Activated CD4-positive, alpha-beta T cell treated with anti-CD3 and anti-CD28 coated beads for 4 hours (primary cell): ENCODE measurements at regions not wholly inside any gene's neighbourhood (a gene's known extent, or its start where the extent isn't known, plus 50 kb on each side); places are given as distances from the start of the nearest gene placed in this dataset.
"Not testable (repeated sequence)": the region's sequence is repeated elsewhere in the genome, so short reads cannot be mapped to it uniquely, and the experiment has no call there.

Experiments
- DNase-seq, 2 donors: peaks; one replicate each; pipeline ENCODE4 v3.0.0-alpha.2; 2020

DNA sequence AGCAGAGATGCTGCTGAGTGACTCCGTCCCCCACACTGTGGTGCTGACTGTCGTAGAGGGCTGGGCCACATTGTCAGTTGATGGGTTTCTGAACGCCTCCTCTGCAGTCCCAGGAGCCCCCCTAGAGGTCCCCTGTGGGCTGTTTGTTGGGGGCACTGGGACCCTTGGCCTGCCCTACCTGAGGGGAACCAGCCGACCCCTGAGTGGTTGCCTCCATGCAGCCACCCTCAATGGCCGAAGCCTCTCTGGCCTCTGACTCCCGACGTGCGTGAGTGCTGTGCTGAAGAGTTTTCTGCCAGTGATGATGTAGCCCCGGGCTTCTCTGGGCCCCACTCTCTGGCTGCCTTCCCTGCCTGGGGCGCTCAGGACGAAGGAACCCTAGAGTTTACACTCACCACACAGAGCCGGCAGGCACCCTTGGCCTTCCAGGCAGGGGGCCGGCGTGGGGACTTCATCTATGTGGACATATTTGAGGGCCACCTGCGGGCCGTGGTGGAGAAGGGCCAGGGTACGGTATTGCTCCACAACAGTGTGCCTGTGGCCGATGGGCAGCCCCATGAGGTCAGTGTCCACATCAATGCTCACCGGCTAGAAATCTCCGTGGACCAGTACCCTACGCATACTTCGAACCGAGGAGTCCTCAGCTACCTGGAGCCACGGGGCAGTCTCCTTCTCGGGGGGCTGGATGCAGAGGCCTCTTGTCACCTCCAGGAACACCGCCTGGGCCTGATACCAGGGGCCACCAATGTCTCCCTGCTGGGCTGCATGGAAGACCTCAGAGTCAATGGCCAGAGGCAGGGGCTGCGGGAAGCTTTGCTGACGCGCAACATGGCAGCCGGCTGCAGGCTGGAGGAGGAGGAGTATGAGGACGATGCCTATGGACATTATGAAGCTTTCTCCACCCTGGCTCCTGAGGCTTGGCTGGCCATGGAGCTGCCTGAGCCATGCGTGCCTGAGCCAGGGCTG is 181.1 kb downstream of the TBC1D2B start:
- DNase-seq, result not testable (repeated sequence)

DNA sequence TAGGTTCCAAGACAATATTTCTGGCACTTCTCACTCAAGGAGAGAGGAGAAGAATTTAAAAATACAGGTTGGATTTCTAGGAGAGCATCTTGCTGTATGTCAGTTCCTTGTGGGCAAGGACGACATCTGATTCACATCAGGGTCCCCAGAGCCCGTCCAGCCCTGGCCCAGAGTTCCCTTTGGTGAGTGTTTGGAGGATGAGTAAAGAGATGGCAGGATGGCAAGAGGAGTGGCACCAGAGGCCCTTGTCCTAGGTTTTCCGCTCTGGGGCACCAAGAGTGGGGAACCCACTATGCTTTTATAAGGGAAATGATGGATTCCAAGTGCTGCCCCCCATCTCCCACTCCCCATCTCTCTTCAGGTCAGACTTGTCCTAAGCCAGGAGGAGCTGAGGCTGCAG is 181.8 kb downstream of the TBC1D2B start:
- DNase-seq, result no peak

- DNase-seq, result not testable (repeated sequence)
These were observed 182.4 kb downstream of the TBC1D2B start for GRCh38 chr15:77895145-77895544.

DNA sequence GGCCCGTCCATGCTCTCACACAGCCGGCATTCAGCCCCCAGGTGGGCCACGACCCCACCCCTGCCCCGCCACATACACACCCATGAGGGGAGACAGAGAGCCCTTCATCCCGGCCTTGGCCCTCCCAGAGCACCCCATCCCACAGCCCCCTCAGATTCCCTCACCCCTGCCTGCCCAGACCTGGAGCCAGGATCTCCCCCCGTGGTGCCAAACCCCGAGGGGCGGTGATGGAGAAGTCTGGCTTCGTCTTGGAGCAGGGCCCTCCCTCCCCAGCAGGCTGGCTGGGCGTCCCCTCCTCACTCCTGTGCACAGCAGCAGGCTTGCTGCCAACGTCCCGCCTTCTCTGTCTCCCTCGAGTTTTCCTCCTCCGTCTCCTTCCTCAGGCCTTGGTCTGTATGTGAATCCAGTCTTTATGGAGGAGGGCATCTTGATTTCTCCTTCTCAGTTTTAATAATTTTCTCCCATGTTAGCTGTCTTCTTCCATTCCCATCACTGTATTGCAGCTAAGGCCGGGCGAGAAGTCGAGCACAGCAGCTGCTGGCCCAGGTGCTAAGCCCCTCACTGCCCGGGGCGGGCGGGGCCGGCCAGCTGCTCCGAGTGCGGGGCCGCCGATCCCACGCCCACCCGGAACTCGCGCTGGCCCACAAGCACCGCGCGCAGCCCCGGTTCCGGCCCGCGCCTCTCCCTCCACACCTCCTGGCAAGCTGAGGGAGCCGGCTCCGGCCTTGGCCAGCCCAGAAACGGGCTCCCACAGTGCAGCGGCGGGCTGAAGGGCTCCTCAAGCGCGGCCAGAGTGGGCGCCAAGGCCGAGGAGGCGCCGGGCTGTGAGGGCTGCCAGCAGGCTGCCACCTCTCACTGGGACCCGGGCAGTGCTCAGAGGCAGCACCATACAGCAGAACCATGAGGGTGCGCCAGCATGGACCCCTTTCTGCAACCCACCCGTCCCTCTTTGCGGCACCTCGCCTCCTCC is 183.6 kb downstream of the TBC1D2B start:
- not testable (repeated sequence) for DNase-seq

DNA sequence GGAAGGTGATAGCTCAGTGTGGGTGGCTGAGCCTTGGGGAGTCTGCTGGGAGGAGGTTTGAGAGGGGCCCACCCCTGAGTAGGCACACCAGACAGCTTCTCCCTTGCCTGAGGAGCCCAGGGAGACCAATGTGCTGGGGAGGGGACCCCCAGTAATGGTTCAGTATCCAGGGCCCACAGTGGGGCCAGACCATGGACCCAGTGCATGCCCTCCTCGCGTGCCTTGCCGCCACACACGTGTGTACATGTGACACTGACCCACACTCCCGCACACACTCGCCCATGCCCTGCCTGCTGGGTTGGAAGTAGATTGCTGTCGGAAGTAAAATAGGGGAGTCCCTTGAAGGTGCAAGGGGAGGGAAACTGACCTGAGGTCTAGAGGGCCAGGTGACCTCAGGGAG is 184.3 kb downstream of the TBC1D2B start:
- DNase-seq, result not testable (repeated sequence)

- no peak for DNase-seq
These were observed 185.2 kb downstream of the TBC1D2B start for GRCh38 chr15:77892335-77892734.

DNA sequence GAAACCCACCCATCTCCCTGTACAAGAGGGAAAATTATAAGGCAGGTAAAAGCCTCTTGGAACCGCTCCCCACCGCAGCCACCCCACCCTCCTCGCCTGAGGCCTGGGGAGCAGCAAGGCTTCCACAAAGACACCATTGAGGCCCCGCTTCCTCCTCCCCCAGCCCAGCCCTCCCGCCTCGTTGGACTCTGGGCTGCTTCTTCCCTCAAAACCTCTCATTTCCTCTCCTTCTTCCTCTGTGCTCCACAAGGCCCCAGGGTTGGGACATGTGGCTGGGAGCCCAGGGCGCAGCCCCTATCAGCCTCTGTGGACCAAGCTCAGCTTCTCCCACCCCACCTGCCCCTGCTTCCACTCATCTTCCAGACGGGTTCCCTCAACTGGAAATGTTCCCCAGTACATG is 185.6 kb downstream of the TBC1D2B start:
- not testable (repeated sequence) for DNase-seq

GRCh38 chr15:77890911-77891801 is 186.4 kb downstream of the TBC1D2B start:
- not testable (repeated sequence) for DNase-seq

GRCh38 chr15:77889828-77890725 is 187.4 kb downstream of the TBC1D2B start:
- not testable (repeated sequence) for DNase-seq

- DNase-seq, result no peak
These were observed 188.3 kb downstream of the TBC1D2B start for GRCh38 chr15:77889009-77889806.

GRCh38 chr15:77887563-77888429 is 189.7 kb downstream of the TBC1D2B start:
- not testable (repeated sequence) for DNase-seq

DNA sequence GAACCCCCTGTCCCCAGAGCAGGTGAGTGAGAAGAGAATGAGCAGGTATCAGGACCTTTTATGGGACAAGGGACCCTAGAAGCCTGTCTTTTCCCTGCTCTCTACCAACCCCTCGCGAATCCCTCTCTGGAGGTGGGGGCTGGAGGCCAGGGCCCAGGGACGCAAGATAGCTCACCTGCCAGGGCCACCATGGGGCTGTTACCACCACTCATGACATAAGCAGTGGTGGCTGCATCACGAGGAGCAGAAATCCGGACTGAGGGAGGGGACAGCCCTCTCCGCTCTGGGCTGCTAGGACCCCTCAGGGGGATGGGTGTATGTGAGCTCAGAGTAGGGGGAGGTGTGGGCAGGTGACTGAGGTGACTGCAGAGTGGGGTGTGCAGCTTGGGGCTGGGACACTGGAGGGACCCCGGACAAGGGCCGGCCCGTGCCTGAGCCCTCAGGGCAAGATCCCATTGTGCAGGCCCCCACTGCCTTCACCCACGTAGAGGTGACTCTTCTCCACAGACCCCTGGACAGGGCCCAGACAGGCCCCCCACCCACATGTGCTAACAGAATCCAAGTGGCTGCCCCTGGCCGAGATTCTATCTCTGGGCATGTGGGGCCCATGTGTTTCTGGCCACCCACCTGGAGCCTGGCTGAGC is 190.6 kb downstream of the TBC1D2B start:
- no peak for DNase-seq

GRCh38 chr15:77885877-77886500 is 191.5 kb downstream of the TBC1D2B start:
- not testable (repeated sequence) for DNase-seq

- not testable (repeated sequence) for DNase-seq
These were observed 194.5 kb downstream of the TBC1D2B start for GRCh38 chr15:77883012-77883411.

DNA sequence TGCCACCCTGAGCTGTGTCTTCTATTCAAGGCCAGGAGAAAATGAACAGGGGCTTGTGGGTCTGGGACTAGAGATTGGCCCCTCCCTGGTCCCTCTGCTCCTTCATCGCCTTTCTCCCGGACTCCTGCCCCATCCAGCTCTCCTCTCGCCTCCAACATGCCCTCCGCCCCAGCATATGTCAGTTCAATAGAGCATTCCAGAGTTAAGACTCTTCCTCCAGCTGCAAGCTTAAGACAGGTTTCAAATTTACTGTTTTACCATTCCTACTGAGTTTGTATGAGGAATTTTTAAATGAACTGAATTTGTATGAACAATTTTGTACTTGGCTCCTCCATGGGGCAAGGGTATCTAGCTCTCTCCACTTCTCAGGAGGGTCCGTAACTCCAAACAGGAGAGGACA is 195.6 kb downstream of the TBC1D2B start:
- DNase-seq, result no peak

DNA sequence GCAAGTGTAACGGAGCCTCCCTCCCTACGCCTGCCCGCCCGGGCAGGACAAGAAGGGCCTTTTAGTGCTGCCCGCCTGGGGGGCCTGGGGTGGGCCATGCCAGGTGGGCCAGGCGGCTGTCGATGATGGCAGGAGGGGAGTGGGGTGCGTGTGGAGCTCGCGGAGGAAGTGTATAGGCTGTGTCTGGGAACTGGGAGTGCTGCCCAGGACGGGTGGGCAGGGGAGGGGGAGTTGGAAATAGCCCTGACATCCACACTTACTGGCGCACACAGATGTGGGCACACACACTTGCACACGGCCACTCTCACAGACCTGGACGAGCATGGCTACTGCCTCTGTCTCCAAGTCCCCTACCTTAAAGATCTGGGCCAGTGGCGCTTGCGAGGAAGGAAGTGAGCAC is 196.0 kb downstream of the TBC1D2B start:
- DNase-seq, result not testable (repeated sequence)

DNA sequence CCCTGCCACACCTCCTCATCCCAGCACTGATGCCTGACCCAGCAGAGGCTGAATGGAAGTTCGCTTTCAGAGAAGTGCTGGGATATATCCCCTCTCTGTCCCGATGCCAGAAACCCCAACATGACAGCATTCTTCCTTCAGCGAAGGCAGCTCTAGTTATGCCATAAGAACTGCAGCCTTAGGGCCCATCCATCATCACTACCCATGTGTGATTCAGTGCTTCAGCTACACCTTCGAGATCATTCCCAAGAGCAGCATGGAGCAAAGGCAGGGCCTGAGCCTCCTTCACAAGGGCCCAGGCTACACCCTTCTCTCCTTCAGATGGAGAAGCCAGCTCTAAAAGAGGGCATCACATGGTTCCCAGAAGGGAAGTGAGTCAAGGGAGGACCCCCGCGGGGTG is 198.0 kb downstream of the TBC1D2B start:
- DNase-seq, result not testable (repeated sequence)
